ENCODE measurements at regions not wholly inside any gene's neighbourhood (a gene's known extent, or its start where the extent isn't known, plus 50 kb on each side); places are given as distances from the start of the nearest gene placed in this dataset.

DNA sequence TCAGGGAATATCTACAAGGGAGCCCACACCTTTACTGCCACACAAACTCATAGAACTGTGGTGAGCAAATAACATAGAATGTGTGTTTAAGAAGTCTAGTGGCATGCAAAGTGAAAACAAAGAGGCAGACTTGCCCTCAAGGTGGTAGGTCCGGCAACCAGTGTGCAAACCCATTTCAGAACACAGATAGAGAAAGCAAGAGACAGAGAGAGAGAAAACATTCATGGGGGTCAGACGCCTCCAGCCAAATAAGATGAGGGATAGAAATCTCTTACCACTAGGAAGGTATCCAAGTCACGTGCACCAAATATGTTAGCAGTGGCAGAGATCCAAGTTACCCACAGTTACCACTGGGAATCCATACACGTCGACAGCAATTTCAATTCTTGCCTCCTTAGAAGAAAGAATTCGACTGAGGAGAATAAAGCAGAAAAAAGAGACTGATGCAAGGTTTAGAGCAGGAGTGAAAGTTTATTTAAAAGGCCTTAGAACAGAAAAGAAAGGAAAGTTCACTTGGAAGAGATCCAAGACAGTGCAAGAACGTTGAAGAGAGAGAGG is 252.8 kb downstream of the NAP1L3 start:
- no peaks in the 10 kb centered on the region for H3K79me2 ChIP-seq (ENCODE audit: low read depth)

DNA sequence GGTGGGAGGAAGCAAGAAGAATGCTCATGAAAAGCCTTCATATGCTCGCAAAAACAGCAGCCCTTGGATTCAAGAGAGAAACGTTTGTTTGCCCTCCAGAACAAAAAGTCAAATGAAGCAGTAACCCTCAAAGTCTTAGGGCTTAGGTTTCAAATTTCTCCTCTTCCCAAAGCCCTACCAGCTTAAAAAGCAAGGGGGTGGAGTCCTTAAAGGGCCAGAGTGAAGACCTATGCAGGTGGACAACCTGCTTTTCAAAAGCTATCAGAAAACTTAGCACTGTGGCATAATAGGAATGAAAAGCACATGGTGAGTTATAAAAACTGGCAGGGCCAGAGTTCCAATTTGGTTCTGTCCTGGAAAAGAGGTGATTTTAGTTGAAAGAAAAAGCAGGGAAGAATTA is 253.3 kb downstream of the NAP1L3 start:
- no TSS peak for BruUV-seq (replicated peaks)
- H3K79me2 ChIP-seq (ENCODE audit: low read depth): no peaks in the 10 kb centered on the region
- intact Hi-C loops (cut with micrococcal nuclease; ENCODE audit: unreplicated experiment): loop anchor here (5.0 kb wide), 1 partner anchor 1188 kb away; no protein-coding TSS in a partner anchor
- ChIA-PET POLR2A (ENCODE audit: unreplicated experiment) (no interaction called here), CTCF (no interaction called here)
- H3K36me3 ChIP-seq (ENCODE audit: low read depth): no peaks in the 10 kb centered on the region
- no peaks in the 10 kb centered on the region for H4K20me1 ChIP-seq (ENCODE audit: insufficient read depth)
- no peak overlapping the region for H3K4me3 ChIP-seq
- H3K27me3 ChIP-seq (ENCODE audit: insufficient read depth, low read depth): no peaks in the 10 kb centered on the region
- H3F3A ChIP-seq (ENCODE audit: insufficient read depth, low read depth): no peaks in the 10 kb centered on the region
- no peak overlapping the region for H3K27ac ChIP-seq
- H3K9me2 ChIP-seq (ENCODE audit: insufficient read depth): no peaks in the 10 kb centered on the region
- no peak overlapping the region for H3K4me2 ChIP-seq
- H3K4me1 ChIP-seq (replicated peaks; ENCODE audit: insufficient read depth): no peaks in the 10 kb centered on the region
- no peak overlapping the region for H2AFZ ChIP-seq
- no peak for DNase-seq
- no peak for TF ChIP-seq EZH2 (IDR thresholded peaks at IDR 0.05; ENCODE audit: low read depth)
- TF ChIP-seq, protein P1, sequence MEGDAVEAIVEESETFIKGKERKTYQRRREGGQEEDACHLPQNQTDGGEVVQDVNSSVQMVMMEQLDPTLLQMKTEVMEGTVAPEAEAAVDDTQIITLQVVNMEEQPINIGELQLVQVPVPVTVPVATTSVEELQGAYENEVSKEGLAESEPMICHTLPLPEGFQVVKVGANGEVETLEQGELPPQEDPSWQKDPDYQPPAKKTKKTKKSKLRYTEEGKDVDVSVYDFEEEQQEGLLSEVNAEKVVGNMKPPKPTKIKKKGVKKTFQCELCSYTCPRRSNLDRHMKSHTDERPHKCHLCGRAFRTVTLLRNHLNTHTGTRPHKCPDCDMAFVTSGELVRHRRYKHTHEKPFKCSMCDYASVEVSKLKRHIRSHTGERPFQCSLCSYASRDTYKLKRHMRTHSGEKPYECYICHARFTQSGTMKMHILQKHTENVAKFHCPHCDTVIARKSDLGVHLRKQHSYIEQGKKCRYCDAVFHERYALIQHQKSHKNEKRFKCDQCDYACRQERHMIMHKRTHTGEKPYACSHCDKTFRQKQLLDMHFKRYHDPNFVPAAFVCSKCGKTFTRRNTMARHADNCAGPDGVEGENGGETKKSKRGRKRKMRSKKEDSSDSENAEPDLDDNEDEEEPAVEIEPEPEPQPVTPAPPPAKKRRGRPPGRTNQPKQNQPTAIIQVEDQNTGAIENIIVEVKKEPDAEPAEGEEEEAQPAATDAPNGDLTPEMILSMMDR (conservative IDR thresholded peaks at IDR 0.05): no peak
- H3K9me3 ChIP-seq (ENCODE audit: insufficient read depth, low read depth): no peaks in the 10 kb centered on the region

More for the DNA sequence above, 252.8 kb downstream of the NAP1L3 start:
- no peak overlapping the region for H3K4me3 ChIP-seq
- no peaks in the 10 kb centered on the region for H3K4me1 ChIP-seq (replicated peaks; ENCODE audit: insufficient read depth)
- DNase-seq: no peak
- BruUV-seq (replicated peaks): no TSS peak
- H3K36me3 ChIP-seq (ENCODE audit: low read depth): no peaks in the 10 kb centered on the region
- H3K9me2 ChIP-seq (ENCODE audit: insufficient read depth): no peaks in the 10 kb centered on the region
- intact Hi-C loops (cut with micrococcal nuclease; ENCODE audit: unreplicated experiment): loop anchor here (5.0 kb wide), 1 partner anchor 1188 kb away; no protein-coding TSS in a partner anchor
- TF ChIP-seq, protein P1 (conservative IDR thresholded peaks at IDR 0.05): no peak
- TF ChIP-seq EZH2 (IDR thresholded peaks at IDR 0.05; ENCODE audit: low read depth): no peak
- ChIA-PET CTCF (no interaction called here), POLR2A (ENCODE audit: unreplicated experiment) (no interaction called here)
- no peaks in the 10 kb centered on the region for H3K9me3 ChIP-seq (ENCODE audit: insufficient read depth, low read depth)
- H3K4me2 ChIP-seq: no peak overlapping the region
- H4K20me1 ChIP-seq (ENCODE audit: insufficient read depth): no peaks in the 10 kb centered on the region
- H3F3A ChIP-seq (ENCODE audit: insufficient read depth, low read depth): no peaks in the 10 kb centered on the region
- H3K27ac ChIP-seq: no peak overlapping the region
- H3K27me3 ChIP-seq (ENCODE audit: insufficient read depth, low read depth): no peaks in the 10 kb centered on the region
- H2AFZ ChIP-seq: no peak overlapping the region

DNA sequence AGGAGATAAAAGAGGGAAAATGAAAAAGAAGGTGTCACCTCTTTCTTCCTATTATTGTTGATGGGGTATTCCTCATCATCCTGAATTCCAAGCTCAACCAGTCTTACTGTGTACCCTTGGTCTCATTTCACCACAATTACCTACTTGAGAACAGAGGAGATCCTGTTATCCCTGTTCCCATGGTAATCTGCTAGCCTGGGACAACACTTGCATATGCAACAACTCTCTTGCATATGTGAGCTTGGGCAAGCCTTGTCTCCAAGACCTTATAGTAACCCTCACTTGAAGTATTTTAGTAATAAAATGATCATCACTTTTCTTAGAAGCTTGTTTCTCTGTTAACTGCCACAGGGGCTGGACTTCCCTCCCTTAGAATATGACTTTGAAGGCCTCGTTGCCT is 253.7 kb downstream of the NAP1L3 start:
- intact Hi-C loops (cut with micrococcal nuclease; ENCODE audit: unreplicated experiment): loop anchor here (5.0 kb wide), 1 partner anchor 1187 kb away; no protein-coding TSS in a partner anchor

More for the DNA sequence above, 253.7 kb downstream of the NAP1L3 start:
- DNase-seq: no peak
- Histone ChIP-seq H3K27me3 (ENCODE audit: insufficient read depth, low read depth) (no peaks in the 10 kb centered on the region), H3K9me3 (ENCODE audit: insufficient read depth, low read depth) (no peaks in the 10 kb centered on the region), H3K79me2 (ENCODE audit: low read depth) (no peaks in the 10 kb centered on the region), H2AFZ (no peak overlapping the region), H4K20me1 (ENCODE audit: insufficient read depth) (no peaks in the 10 kb centered on the region), H3K9me2 (ENCODE audit: insufficient read depth) (no peaks in the 10 kb centered on the region), H3K27ac (no peak overlapping the region), H3F3A (ENCODE audit: insufficient read depth, low read depth) (no peaks in the 10 kb centered on the region), H3K4me3 (no peak overlapping the region), H3K4me1 (replicated peaks; ENCODE audit: insufficient read depth) (no peaks in the 10 kb centered on the region), H3K36me3 (ENCODE audit: low read depth) (no peaks in the 10 kb centered on the region), H3K4me2 (no peak overlapping the region)
- CTCF ChIA-PET: no interaction called here
- no TSS peak for BruUV-seq (replicated peaks)
- TF ChIP-seq, protein P1 (conservative IDR thresholded peaks at IDR 0.05): no peak
- TF ChIP-seq EZH2 (IDR thresholded peaks at IDR 0.05; ENCODE audit: low read depth): no peak
- POLR2A ChIA-PET (ENCODE audit: unreplicated experiment): no interaction called here

Data from PC-9 (cell line).